ENCODE measurements at regions not wholly inside any gene's neighbourhood (a gene's known extent, or its start where the extent isn't known, plus 50 kb on each side); places are given as distances from the start of the nearest gene placed in this dataset.

DNA sequence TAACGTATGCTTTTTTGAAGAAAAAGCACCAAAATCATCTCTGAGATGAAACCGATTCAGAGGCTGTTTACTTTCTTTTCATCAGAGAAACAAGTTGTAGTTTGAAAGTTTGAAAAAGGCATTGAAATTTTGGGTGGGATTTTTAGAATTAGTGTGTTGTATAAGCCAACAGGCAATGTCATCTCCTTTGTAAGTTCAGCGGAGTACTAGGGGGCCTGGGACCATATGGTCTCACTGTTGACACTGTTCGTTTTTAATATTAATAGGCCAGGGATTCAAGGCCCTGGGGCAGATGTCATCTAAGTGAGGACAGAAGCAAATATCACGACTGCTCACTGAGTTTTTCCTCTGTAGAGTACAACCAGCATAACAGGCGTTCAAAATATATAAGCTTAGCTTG, 256.2 kb upstream of the RARB start:
- Histone ChIP-seq H3K27me3 (no peaks in the 10 kb centered on the region), H3K27ac (no peak overlapping the region), H3K9me3 (no peaks in the 10 kb centered on the region), H3K36me3 (replicated peaks in 1 of 2; ENCODE audit: insufficient read depth in 1 of 2, low read depth in 2 of 2) (no peaks in the 10 kb centered on the region), H3K4me3 (no peak overlapping the region), H3K4me1 (no peaks in the 10 kb centered on the region)
- intact Hi-C loops (cut with DNase I): no loop called here
- DNase-seq (no peak), ATAC-seq (no peak)
- TF ChIP-seq, protein P1, sequence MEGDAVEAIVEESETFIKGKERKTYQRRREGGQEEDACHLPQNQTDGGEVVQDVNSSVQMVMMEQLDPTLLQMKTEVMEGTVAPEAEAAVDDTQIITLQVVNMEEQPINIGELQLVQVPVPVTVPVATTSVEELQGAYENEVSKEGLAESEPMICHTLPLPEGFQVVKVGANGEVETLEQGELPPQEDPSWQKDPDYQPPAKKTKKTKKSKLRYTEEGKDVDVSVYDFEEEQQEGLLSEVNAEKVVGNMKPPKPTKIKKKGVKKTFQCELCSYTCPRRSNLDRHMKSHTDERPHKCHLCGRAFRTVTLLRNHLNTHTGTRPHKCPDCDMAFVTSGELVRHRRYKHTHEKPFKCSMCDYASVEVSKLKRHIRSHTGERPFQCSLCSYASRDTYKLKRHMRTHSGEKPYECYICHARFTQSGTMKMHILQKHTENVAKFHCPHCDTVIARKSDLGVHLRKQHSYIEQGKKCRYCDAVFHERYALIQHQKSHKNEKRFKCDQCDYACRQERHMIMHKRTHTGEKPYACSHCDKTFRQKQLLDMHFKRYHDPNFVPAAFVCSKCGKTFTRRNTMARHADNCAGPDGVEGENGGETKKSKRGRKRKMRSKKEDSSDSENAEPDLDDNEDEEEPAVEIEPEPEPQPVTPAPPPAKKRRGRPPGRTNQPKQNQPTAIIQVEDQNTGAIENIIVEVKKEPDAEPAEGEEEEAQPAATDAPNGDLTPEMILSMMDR (IDR thresholded peaks at IDR 0.05): no peak
- no peak for TF ChIP-seq POLR2A (IDR thresholded peaks at IDR 0.05)
- WGBS, 2 donors: 47 to 50% methylated on average over 6 of the region's 6 CpGs

DNA sequence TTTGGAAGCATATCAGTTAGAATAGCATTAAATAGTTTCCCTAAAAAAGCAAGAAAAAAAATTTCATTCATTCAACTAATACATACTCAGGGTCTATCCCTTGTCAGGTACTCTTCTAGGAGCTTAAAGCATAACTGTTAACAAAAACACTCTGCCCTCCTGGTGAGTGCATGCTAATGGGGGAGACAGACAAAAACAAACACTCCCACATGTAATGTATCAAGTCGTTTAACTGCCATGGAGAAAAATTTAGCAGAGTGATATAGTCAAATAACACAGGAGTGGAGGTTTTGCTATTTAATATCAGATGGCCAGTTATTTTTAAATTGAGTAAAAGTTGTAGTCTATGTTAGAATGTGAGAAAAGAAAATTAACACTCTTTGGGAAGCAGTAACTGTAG, 254.5 kb upstream of the RARB start:
- DNase-seq: no peak
- H3K4me1 ChIP-seq: no peaks in the 10 kb centered on the region
- 8 to 11% methylated on average over 1 of the region's 1 CpG for WGBS, 2 donors
- no peak overlapping the region for H3K4me3 ChIP-seq
- no peak for ATAC-seq
- H3K27me3 ChIP-seq: no peaks in the 10 kb centered on the region
- intact Hi-C loops (cut with DNase I): no loop called here
- no peaks in the 10 kb centered on the region for H3K36me3 ChIP-seq (replicated peaks in 1 of 2; ENCODE audit: insufficient read depth in 1 of 2, low read depth in 2 of 2)
- TF ChIP-seq POLR2A (IDR thresholded peaks at IDR 0.05): no peak
- H3K9me3 ChIP-seq: no peaks in the 10 kb centered on the region
- H3K27ac ChIP-seq: no peak overlapping the region

DNA sequence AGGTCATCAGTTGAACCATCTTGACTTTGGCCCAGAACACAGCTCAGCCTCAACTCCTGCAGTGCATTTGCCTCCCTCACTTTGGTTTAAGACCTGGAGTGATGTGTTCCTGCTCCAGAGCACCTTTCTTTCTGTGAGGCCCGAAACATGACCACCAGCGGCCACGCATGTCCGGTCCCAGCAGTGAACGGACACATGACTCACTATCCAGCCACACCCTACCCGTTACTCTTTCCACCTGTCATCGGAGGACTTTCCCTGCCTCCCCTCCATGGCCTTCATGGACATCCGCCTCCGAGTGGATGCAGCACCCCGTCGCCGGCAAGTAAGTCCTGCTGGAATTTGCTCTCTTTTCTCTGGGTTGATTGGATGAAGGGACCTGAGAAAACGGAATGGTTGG, 253.8 kb upstream of the RARB start:
- H3K27me3 ChIP-seq: no peaks in the 10 kb centered on the region
- ATAC-seq (no peak), DNase-seq (no peak)
- H3K9me3 ChIP-seq: no peaks in the 10 kb centered on the region
- intact Hi-C loops (cut with DNase I): no loop called here
- no peaks in the 10 kb centered on the region for H3K36me3 ChIP-seq (replicated peaks in 1 of 2; ENCODE audit: insufficient read depth in 1 of 2, low read depth in 2 of 2)
- H3K4me1 ChIP-seq: no peaks in the 10 kb centered on the region
- WGBS, 2 donors: 77 to 80% methylated on average over 13 of the region's 13 CpGs
- no peak overlapping the region for H3K4me3 ChIP-seq
- no peak for TF ChIP-seq POLR2A (IDR thresholded peaks at IDR 0.05)
- TF ChIP-seq, protein P1 (IDR thresholded peaks at IDR 0.05): no peak
- H3K27ac ChIP-seq: no peak overlapping the region

DNA sequence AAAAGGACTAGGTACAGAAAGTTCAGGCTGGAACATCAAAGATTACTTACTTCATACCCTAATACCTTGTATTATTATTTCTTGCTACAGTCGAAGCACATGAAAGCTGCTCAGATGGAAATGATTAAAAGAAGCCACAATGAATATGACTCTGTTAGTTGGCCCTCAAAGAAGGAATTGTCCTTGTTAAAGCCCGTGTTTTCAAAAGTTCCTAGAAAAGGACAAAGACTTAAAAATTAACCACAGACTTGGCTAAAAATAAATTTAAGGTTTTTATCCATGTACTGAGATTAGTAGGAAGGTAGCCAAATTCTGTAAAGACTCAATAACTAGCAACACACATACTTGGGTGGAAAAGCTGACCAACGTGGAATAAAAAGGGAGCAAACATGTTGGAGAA, 251.0 kb upstream of the RARB start:
- intact Hi-C loops (cut with DNase I): no loop called here
- ATAC-seq (no peak), DNase-seq (no peak)
- Histone ChIP-seq H3K27ac (no peak overlapping the region), H3K4me1 (no peaks in the 10 kb centered on the region), H3K4me3 (no peak overlapping the region), H3K9me3 (no peaks in the 10 kb centered on the region), H3K27me3 (no peaks in the 10 kb centered on the region), H3K36me3 (replicated peaks in 1 of 2; ENCODE audit: insufficient read depth in 1 of 2, low read depth in 2 of 2) (no peaks in the 10 kb centered on the region)
- 19 to 24% methylated on average over 3 of the region's 3 CpGs for WGBS, 2 donors
- TF ChIP-seq POLR2A (IDR thresholded peaks at IDR 0.05): no peak
- TF ChIP-seq, protein P1 (IDR thresholded peaks at IDR 0.05): no peak

DNA sequence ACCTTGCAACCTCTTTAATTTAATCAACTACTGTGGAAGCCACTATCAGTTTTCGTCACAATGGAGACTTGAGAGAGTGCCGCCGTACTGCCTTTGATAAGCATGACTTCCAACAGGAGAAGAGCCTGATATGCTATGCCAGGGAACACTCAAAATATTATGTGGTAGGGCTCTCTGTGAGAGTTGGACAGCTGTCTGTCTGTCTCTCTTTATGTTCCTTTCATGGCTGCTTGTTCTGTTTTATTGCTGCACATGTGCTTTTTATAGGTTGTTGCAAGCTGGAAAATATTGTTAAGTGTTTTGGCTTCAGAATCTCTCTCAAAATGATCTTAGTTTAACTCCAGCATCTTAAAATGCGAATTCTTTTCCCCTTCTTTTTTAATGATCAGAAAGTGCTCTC, 249.4 kb upstream of the RARB start:
- intact Hi-C loops (cut with DNase I): no loop called here
- Histone ChIP-seq H3K27ac (no peak overlapping the region), H3K4me3 (no peak overlapping the region), H3K9me3 (no peaks in the 10 kb centered on the region), H3K36me3 (replicated peaks in 1 of 2; ENCODE audit: insufficient read depth in 1 of 2, low read depth in 2 of 2) (no peaks in the 10 kb centered on the region), H3K4me1 (no peaks in the 10 kb centered on the region), H3K27me3 (no peaks in the 10 kb centered on the region)
- ATAC-seq: no peak
- TF ChIP-seq, protein P1 (IDR thresholded peaks at IDR 0.05): no peak
- no peak for TF ChIP-seq POLR2A (IDR thresholded peaks at IDR 0.05)
- 66 to 75% methylated on average over 4 of the region's 4 CpGs for WGBS, 2 donors
- no peak for DNase-seq
